Common myeloid progenitor, CD34-positive (primary cell): ENCODE measurements at regions not wholly inside any gene's neighbourhood (a gene's known extent, or its start where the extent isn't known, plus 50 kb on each side); places are given as distances from the start of the nearest gene placed in this dataset.

Source experiments
- CTCF ChIA-PET: fragments of 350-600 bp; sonication (Branson Sonifier 250); formaldehyde crosslinking; loops from one replicate; lab custom pipeline; 2021; ENCODE audit warnings: antibody characterized with exemption; lab: Charles Lee
- POLR2A ChIA-PET: fragments of 350-600 bp; sonication (Branson Sonifier 250); formaldehyde crosslinking; loops from one replicate; lab custom pipeline; 2021; ENCODE audit warnings: antibody characterized with exemption; lab: Charles Lee
- DNase-seq, 3 donors: peaks; one replicate each; pipeline versions ENCODE4 v3.0.0 to v3.0.0-alpha.2; 2013
- H3K27ac ChIP-seq, 2 experiments: 1 replicate in 1 of 2; 2 replicates in 1 of 2; pipeline ENCODE4 v1.7.0; 2013; ENCODE audit warnings: inconsistent platforms in 2 of 2, low read length in 2 of 2, mild to moderate bottlenecking in 2 of 2, low read depth in 1 of 2, moderate library complexity in 1 of 2; ENCODE audit not compliant: severe bottlenecking in 2 of 2, insufficient read depth in 1 of 2, poor library complexity in 1 of 2
- H3K27me3 ChIP-seq, 5 experiments: replicated peaks in 2 of 5; 1 replicate in 3 of 5; 2 replicates in 2 of 5; pipeline versions ENCODE4 v1.6.1 to v1.7.0; 2013; ENCODE audit warnings: low read length in 4 of 5, mild to moderate bottlenecking in 2 of 5, moderate library complexity in 2 of 5, inconsistent platforms in 1 of 5; ENCODE audit not compliant: insufficient read depth in 5 of 5, control insufficient read depth in 4 of 5
- H3K36me3 ChIP-seq, 4 experiments: 1 replicate in 2 of 4; 2 replicates in 2 of 4; pipeline versions ENCODE4 v1.6.1 to v1.7.0; 2013; ENCODE audit warnings: low read length in 3 of 4, control low read depth in 1 of 4, mild to moderate bottlenecking in 1 of 4; ENCODE audit not compliant: control insufficient read depth in 4 of 4, insufficient read depth in 4 of 4
- H3K4me1 ChIP-seq, 4 experiments: 1 replicate in 3 of 4; 2 replicates in 1 of 4; pipeline versions ENCODE4 v1.6.1 to v1.7.1; 2013; ENCODE audit warnings: low read length in 3 of 4, mild to moderate bottlenecking in 3 of 4, control low read depth in 1 of 4, inconsistent platforms in 1 of 4, moderate library complexity in 1 of 4; ENCODE audit not compliant: control insufficient read depth in 4 of 4, insufficient read depth in 4 of 4; ENCODE audit errors: control extremely low read depth in 1 of 4
- H3K4me3 ChIP-seq, 7 experiments: 1 replicate in 4 of 7; 2 replicates in 3 of 7; pipeline versions ENCODE4 v1.5.1 to v1.7.0; 2013; ENCODE audit warnings: mild to moderate bottlenecking in 7 of 7, low read length in 6 of 7, moderate library complexity in 6 of 7, inconsistent platforms in 2 of 7, low read depth in 2 of 7, control low read depth in 1 of 7; ENCODE audit not compliant: insufficient read depth in 4 of 7, control insufficient read depth in 1 of 7; ENCODE audit errors: extremely low read depth in 1 of 7
- H3K9me3 ChIP-seq, 5 experiments: 1 replicate in 4 of 5; 2 replicates in 1 of 5; pipeline versions ENCODE4 v1.6.1 to v1.7.1; 2013; ENCODE audit warnings: low read length in 4 of 5, mild to moderate bottlenecking in 2 of 5, inconsistent platforms in 1 of 5, low read depth in 1 of 5, moderate library complexity in 1 of 5; ENCODE audit not compliant: control insufficient read depth in 4 of 5, insufficient read depth in 2 of 5; ENCODE audit errors: control extremely low read depth in 1 of 5
- WGBS: methylation state at CpG from one replicate; pipeline ENCODE4 v1.1.5; 2013; ENCODE audit not compliant: insufficient coverage; 5-methylcytosine and 5-hydroxymethylcytosine counted together

GRCh38 chr5:4212981-4213819 is 617.6 kb downstream of the IRX1 start:
- CTCF ChIA-PET = interaction anchor here (0.6 kb wide), 1 partner anchor 505 kb away, joined by 3 read pairs; no protein-coding TSS in a partner anchor
- H3K36me3 ChIP-seq = no peaks in the 10 kb centered on the region
- WGBS = 69% methylated on average over 6 of the region's 9 CpGs
- no peak overlapping the region for H3K4me3 ChIP-seq
- H3K9me3 ChIP-seq = no peaks in the 10 kb centered on the region
- no peak overlapping the region for H3K27ac ChIP-seq
- POLR2A ChIA-PET = interaction anchor here (0.6 kb wide), 1 partner anchor 36 kb away, joined by 3 read pairs; no protein-coding TSS in a partner anchor
- DNase-seq = no peak
- no peaks in the 10 kb centered on the region for H3K4me1 ChIP-seq
- no peaks in the 10 kb centered on the region for H3K27me3 ChIP-seq

- Histone ChIP-seq H3K9me3 (no peaks in the 10 kb centered on the region), H3K4me3 (no peak overlapping the region)
Measured at GRCh38 chr5:4215143-4215542, 619.5 kb downstream of the IRX1 start.

GRCh38 chr5:4216142-4216541 is 620.5 kb downstream of the IRX1 start:
- no peaks in the 10 kb centered on the region for H3K27me3 ChIP-seq
- DNase-seq = no peak
- no peak overlapping the region for H3K4me3 ChIP-seq
- WGBS = 65% methylated on average over 2 of the region's 3 CpGs
- H3K27ac ChIP-seq = no peak overlapping the region
- H3K4me1 ChIP-seq = no peaks in the 10 kb centered on the region
- H3K36me3 ChIP-seq = no peaks in the 10 kb centered on the region
- ChIA-PET CTCF (no interaction called here), POLR2A (no interaction called here)
- no peaks in the 10 kb centered on the region for H3K9me3 ChIP-seq

More at GRCh38 chr5:4215143-4215542, 619.5 kb downstream of the IRX1 start:
- Histone ChIP-seq H3K4me1 (no peaks in the 10 kb centered on the region), H3K27me3 (no peaks in the 10 kb centered on the region), H3K27ac (no peak overlapping the region), H3K36me3 (no peaks in the 10 kb centered on the region)
- ChIA-PET CTCF (no interaction called here), POLR2A (no interaction called here)
- no peak for DNase-seq

GRCh38 chr5:4220016-4220415 is 624.4 kb downstream of the IRX1 start:
- Histone ChIP-seq H3K27ac (no peak overlapping the region), H3K4me3 (no peak overlapping the region), H3K4me1 (no peaks in the 10 kb centered on the region), H3K36me3 (no peaks in the 10 kb centered on the region), H3K27me3 (no peaks in the 10 kb centered on the region), H3K9me3 (no peaks in the 10 kb centered on the region)
- POLR2A ChIA-PET = no interaction called here
- CTCF ChIA-PET = interaction anchor here (0.6 kb wide), 1 partner anchor 44 kb away, joined by 3 read pairs; no protein-coding TSS in a partner anchor
- no peak for DNase-seq
- 97% methylated on average over 5 of the region's 7 CpGs for WGBS

GRCh38 chr5:4221048-4221447 is 625.4 kb downstream of the IRX1 start:
- H3K36me3 ChIP-seq = no peaks in the 10 kb centered on the region
- WGBS = 95% methylated on average over 7 of the region's 8 CpGs
- no peak overlapping the region for H3K27ac ChIP-seq
- ChIA-PET CTCF (no interaction called here), POLR2A (no interaction called here)
- H3K9me3 ChIP-seq = no peaks in the 10 kb centered on the region
- H3K4me1 ChIP-seq = no peaks in the 10 kb centered on the region
- no peak for DNase-seq
- no peak overlapping the region for H3K4me3 ChIP-seq
- no peaks in the 10 kb centered on the region for H3K27me3 ChIP-seq

- ChIA-PET POLR2A (no interaction called here), CTCF (no interaction called here)
- Histone ChIP-seq H3K36me3 (no peaks in the 10 kb centered on the region), H3K4me3 (no peak overlapping the region), H3K4me1 (no peaks in the 10 kb centered on the region), H3K9me3 (no peaks in the 10 kb centered on the region), H3K27me3 (no peaks in the 10 kb centered on the region), H3K27ac (no peak overlapping the region)
- DNase-seq = no peak
- WGBS = 97% methylated on average over 6 of the region's 6 CpGs
Measured at GRCh38 chr5:4222147-4222546, 626.5 kb downstream of the IRX1 start.

- H3K36me3 ChIP-seq = no peaks in the 10 kb centered on the region
- H3K4me3 ChIP-seq = no peak overlapping the region
- H3K27me3 ChIP-seq = no peaks in the 10 kb centered on the region
- CTCF ChIA-PET = no interaction called here
- POLR2A ChIA-PET = no interaction called here
- no peaks in the 10 kb centered on the region for H3K9me3 ChIP-seq
- H3K4me1 ChIP-seq = no peaks in the 10 kb centered on the region
- DNase-seq = no peak
- no peak overlapping the region for H3K27ac ChIP-seq
- 91% methylated on average over 15 of the region's 15 CpGs for WGBS
Measured at GRCh38 chr5:4222821-4223220, 627.2 kb downstream of the IRX1 start.
